ENCODE measurements at regions not wholly inside any gene's neighbourhood (a gene's known extent, or its start where the extent isn't known, plus 50 kb on each side); places are given as distances from the start of the nearest gene placed in this dataset.

DNA sequence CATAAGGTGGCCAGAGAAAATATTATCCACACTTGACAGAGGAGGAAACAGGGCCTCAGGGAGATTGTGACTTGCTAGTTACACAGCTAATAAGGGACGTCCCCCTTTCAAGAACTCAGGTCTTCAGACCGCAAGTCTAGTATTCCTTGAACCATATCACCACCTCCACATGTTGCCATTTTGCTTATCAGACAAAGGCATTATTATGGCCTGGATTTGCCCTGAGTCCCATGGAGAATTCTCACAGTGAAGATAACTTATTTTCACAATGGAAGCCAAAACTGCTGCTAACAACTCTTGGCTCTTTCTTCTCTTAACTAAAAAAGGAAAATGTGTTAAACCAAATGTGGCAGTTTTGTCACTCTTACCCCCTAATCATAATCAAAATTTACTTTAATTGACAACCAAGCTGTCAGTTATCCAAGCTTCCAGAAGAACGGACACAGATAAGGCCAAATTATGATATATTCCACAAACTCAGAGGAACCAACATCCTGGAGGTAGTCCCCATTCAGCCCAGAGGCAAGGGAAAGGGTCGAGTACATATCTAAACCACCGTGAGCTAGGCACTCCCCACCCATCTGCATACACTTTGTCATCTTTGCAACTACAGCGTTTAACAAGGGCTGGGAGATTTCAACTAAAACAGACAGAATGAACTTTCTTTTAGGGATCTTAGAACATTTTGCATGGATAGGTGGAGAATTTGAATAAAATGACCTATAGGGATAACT lies 63.6 kb upstream of the THBS1 start:
- in situ Hi-C loops (cut with HindIII; ENCODE audit: extremely low pct_ligation_motif_present, low pct_unique_long_range_greater_than_20kb): no loop called here
- Histone ChIP-seq H3K9ac (ENCODE audit: insufficient read depth, low read depth, low read length) (no peak overlapping the region), H2AFZ (ENCODE audit: low read length) (no peak overlapping the region), H3K27ac (ENCODE audit: extremely low read length, insufficient read depth, low read length) (no peak overlapping the region), H3K27me3 (ENCODE audit: control insufficient read depth in 1 of 2, insufficient read depth in 2 of 2, low read length in 2 of 2) (peaks cover 2 to 25% of the 10 kb centered on the region in 2 experiments; a peak in 3 of 5 replicates), H3K9me3 (ENCODE audit: low read length) (0 out of 2 replicates have a peak, but pooled peaks cover 5% of the 10 kb centered on the region), H3K79me2 (ENCODE audit: insufficient read depth, low read length) (no peaks in the 10 kb centered on the region), H3K4me3 (replicated peaks in 1 of 3; ENCODE audit: insufficient read depth in 1 of 3, low read depth in 2 of 3, low read length in 3 of 3) (no peak overlapping the region), H3K4me2 (ENCODE audit: low read depth, low read length) (no peak overlapping the region), H3K36me3 (replicated peaks in 1 of 2; ENCODE audit: control insufficient read depth in 1 of 2, insufficient read depth in 2 of 2, low read length in 2 of 2) (no peaks in the 10 kb centered on the region), H3K4me1 (ENCODE audit: insufficient read depth, low read length) (no peaks in the 10 kb centered on the region), H4K20me1 (ENCODE audit: insufficient read depth, low read length) (no peaks in the 10 kb centered on the region)
- POLR2A ChIA-PET: no interaction called here
- intact Hi-C loops (cut with micrococcal nuclease; ENCODE audit: unreplicated experiment): no loop called here
- FAIRE-seq (no peak), ATAC-seq (no peak), DNase-seq (ENCODE audit: low spot score) (no peak)
- WGBS (ENCODE audit: low lambda C conversion rate): 17% methylated on average over 6 of the region's 6 CpGs
- BruUV-seq (replicated peaks): no TSS peak
- TF ChIP-seq ZNF891 (CRISPR knock-in tag; IDR thresholded peaks at IDR 0.05): no peak
- TF ChIP-seq ERF (CRISPR knock-in tag; IDR thresholded peaks at IDR 0.05): no peak
- TF ChIP-seq ZNF558 (CRISPR knock-in tag; IDR thresholded peaks at IDR 0.05; ENCODE audit: borderline replicate concordance): no peak
- TF ChIP-seq KAT7 (CRISPR knock-in tag; IDR thresholded peaks at IDR 0.05; ENCODE audit: borderline replicate concordance): no peak
- TF ChIP-seq, protein P1, sequence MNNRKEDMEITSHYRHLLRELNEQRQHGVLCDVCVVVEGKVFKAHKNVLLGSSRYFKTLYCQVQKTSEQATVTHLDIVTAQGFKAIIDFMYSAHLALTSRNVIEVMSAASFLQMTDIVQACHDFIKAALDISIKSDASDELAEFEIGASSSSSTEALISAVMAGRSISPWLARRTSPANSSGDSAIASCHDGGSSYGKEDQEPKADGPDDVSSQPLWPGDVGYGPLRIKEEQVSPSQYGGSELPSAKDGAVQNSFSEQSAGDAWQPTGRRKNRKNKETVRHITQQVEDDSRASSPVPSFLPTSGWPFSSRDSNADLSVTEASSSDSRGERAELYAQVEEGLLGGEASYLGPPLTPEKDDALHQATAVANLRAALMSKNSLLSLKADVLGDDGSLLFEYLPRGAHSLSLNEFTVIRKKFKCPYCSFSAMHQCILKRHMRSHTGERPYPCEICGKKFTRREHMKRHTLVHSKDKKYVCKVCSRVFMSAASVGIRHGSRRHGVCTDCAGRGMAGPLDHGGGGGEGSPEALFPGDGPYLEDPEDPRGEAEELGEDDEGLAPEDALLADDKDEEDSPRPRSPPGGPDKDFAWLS (CRISPR knock-in tag; IDR thresholded peaks at IDR 0.05; ENCODE audit: borderline replicate concordance): no peak
- no peak for TF ChIP-seq PREB (CRISPR knock-in tag; IDR thresholded peaks at IDR 0.05)
- no peak for TF ChIP-seq HOXA9 (CRISPR knock-in tag; IDR thresholded peaks at IDR 0.05; ENCODE audit: borderline replicate concordance)
- no peak for TF ChIP-seq ZNF589 (CRISPR knock-in tag; conservative IDR thresholded peaks at IDR 0.05)
- no peak for TF ChIP-seq RELA (CRISPR knock-in tag; IDR thresholded peaks at IDR 0.05)
- CTCF ChIA-PET (ENCODE audit: low intra/inter-chr PET ratio, low total read pairs): no interaction called here
